EL (cell line): ENCODE measurements at regions not wholly inside any gene's neighbourhood (a gene's known extent, or its start where the extent isn't known, plus 50 kb on each side); places are given as distances from the start of the nearest gene placed in this dataset.
"Not testable (repeated sequence)": the region's sequence is repeated elsewhere in the genome, so short reads cannot be mapped to it uniquely, and the experiment has no call there.

Experiments used
- DNase-seq: peaks from one replicate; pipeline ENCODE4 v3.0.0-alpha.2; 2016

- DNase-seq, result not testable (repeated sequence)
These were observed 104.5 kb downstream of the ZNF33B start for GRCh38 chr10:42533866-42534265.

- DNase-seq, result no peak
These were observed 105.4 kb downstream of the ZNF33B start for GRCh38 chr10:42532996-42533395.

GRCh38 chr10:42523098-42523497 lies 115.3 kb downstream of the ZNF33B start:
- no peak for DNase-seq

GRCh38 chr10:42519761-42520460 lies 118.5 kb downstream of the ZNF33B start:
- DNase-seq, result no peak

GRCh38 chr10:42519079-42519478 lies 119.3 kb downstream of the ZNF33B start:
- DNase-seq, result no peak

GRCh38 chr10:42513921-42514320 lies 124.4 kb downstream of the ZNF33B start:
- no peak for DNase-seq

GRCh38 chr10:42491801-42492200 lies 146.6 kb downstream of the ZNF33B start:
- DNase-seq, result no peak

GRCh38 chr10:42491001-42491592 lies 147.3 kb downstream of the ZNF33B start:
- peak; percentile 50 for DNase-seq

GRCh38 chr10:42490368-42490767 lies 148.0 kb downstream of the ZNF33B start:
- no peak for DNase-seq

GRCh38 chr10:42488416-42488815 lies 150.0 kb downstream of the ZNF33B start:
- peak; percentile 87 for DNase-seq

GRCh38 chr10:42482411-42482810 lies 156.0 kb downstream of the ZNF33B start:
- peak; percentile 44 for DNase-seq

- no peak for DNase-seq
These were observed 159.3 kb downstream of the ZNF33B start for GRCh38 chr10:42479057-42479456.

- no peak for DNase-seq
These were observed 161.2 kb downstream of the ZNF33B start for GRCh38 chr10:42477170-42477569.

GRCh38 chr10:42476101-42476500 lies 162.3 kb downstream of the ZNF33B start:
- no peak for DNase-seq

- DNase-seq, result peak; percentile 80
These were observed 162.9 kb downstream of the ZNF33B start for GRCh38 chr10:42475168-42476098.

GRCh38 chr10:42454313-42454712 lies 184.1 kb downstream of the ZNF33B start:
- DNase-seq, result no peak

- no peak for DNase-seq
These were observed 207.3 kb downstream of the ZNF33B start for GRCh38 chr10:42431095-42431494.

- DNase-seq, result peak; percentile 10
These were observed 209.8 kb downstream of the ZNF33B start for GRCh38 chr10:42428534-42428933.

GRCh38 chr10:42422911-42423310 lies 215.5 kb downstream of the ZNF33B start:
- DNase-seq, result no peak

- DNase-seq, result no peak
These were observed 216.6 kb downstream of the ZNF33B start for GRCh38 chr10:42421812-42422211.

GRCh38 chr10:42419789-42420188 lies 218.6 kb downstream of the ZNF33B start:
- DNase-seq, result no peak

GRCh38 chr10:42380926-42381547 lies 257.3 kb downstream of the ZNF33B start:
- DNase-seq, result no peak
